OCI-LY1 (cell line): ENCODE measurements at regions not wholly inside any gene's neighbourhood (a gene's known extent, or its start where the extent isn't known, plus 50 kb on each side); places are given as distances from the start of the nearest gene placed in this dataset.

ENCODE experiments used
- EZH2 ChIP-seq: fragments of 200-600 bp; sonication (generic), shearing (Covaris generic); IDR thresholded peaks from 2 replicates; pipeline ENCODE4 v1.8.0; 2017; ENCODE audit warnings: borderline replicate concordance, mixed run types, mild to moderate bottlenecking, antibody characterized with exemption, low read length, moderate library complexity, mixed read lengths
- TF ChIP-seq, protein P1 (sequence below): fragments of 200-600 bp; sonication (generic), shearing (Covaris generic); IDR thresholded peaks from 2 replicates; pipeline ENCODE4 v1.5.1; 2017; ENCODE audit warnings: mild to moderate bottlenecking, antibody characterized with exemption, low read length, moderate library complexity, mixed read lengths

- TF ChIP-seq, protein P1, sequence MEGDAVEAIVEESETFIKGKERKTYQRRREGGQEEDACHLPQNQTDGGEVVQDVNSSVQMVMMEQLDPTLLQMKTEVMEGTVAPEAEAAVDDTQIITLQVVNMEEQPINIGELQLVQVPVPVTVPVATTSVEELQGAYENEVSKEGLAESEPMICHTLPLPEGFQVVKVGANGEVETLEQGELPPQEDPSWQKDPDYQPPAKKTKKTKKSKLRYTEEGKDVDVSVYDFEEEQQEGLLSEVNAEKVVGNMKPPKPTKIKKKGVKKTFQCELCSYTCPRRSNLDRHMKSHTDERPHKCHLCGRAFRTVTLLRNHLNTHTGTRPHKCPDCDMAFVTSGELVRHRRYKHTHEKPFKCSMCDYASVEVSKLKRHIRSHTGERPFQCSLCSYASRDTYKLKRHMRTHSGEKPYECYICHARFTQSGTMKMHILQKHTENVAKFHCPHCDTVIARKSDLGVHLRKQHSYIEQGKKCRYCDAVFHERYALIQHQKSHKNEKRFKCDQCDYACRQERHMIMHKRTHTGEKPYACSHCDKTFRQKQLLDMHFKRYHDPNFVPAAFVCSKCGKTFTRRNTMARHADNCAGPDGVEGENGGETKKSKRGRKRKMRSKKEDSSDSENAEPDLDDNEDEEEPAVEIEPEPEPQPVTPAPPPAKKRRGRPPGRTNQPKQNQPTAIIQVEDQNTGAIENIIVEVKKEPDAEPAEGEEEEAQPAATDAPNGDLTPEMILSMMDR: no peak
- TF ChIP-seq EZH2: no peak
These were observed 696.3 kb upstream of the SLC35B3 start for GRCh38 chr6:9131616-9132015.
